GM23338 (cell line): ENCODE measurements at regions not wholly inside any gene's neighbourhood (a gene's known extent, or its start where the extent isn't known, plus 50 kb on each side); places are given as distances from the start of the nearest gene placed in this dataset.

ENCODE experiments used
- CREB1 ChIP-seq: fragments of 250-450 bp; sonication (Bioruptor Pico); IDR thresholded peaks from 2 replicates; pipeline ENCODE4 v1.5.0; 2020; ENCODE audit warnings: low read depth, mild to moderate bottlenecking, moderate library complexity
- EZH2 ChIP-seq: fragments of 200-600 bp; sonication (generic); IDR thresholded peaks from one replicate; pipeline ENCODE4 v1.8.0; 2017; ENCODE audit warnings: antibody characterized with exemption, mild to moderate bottlenecking, low read depth; ENCODE audit not compliant: unreplicated experiment
- EZH2phosphoT487 ChIP-seq: fragments of 200-600 bp; sonication (generic); IDR thresholded peaks from one replicate; pipeline ENCODE4 v1.8.1; 2018; ENCODE audit warnings: antibody characterized with exemption; ENCODE audit not compliant: unreplicated experiment
- JUNB ChIP-seq: IDR thresholded peaks from one replicate; pipeline ENCODE4 v1.6.1; 2016; ENCODE audit warnings: antibody characterized with exemption; ENCODE audit not compliant: unreplicated experiment
- NANOG ChIP-seq: IDR thresholded peaks from 2 replicates; pipeline ENCODE4 v1.6.1; 2016; ENCODE audit warnings: antibody characterized with exemption, borderline replicate concordance
- POLR2AphosphoS5 ChIP-seq: IDR thresholded peaks from 2 replicates; pipeline ENCODE4 v1.6.1; 2016; ENCODE audit warnings: antibody characterized with exemption, low read depth
- STAT1 ChIP-seq: IDR thresholded peaks from one replicate; pipeline ENCODE4 v1.6.1; 2016; ENCODE audit warnings: antibody characterized with exemption; ENCODE audit not compliant: unreplicated experiment
- ZNF331 ChIP-seq: fragments of 250-450 bp; sonication (Bioruptor Pico); IDR thresholded peaks from 2 replicates; pipeline ENCODE4 v1.5.0; 2020; ENCODE audit warnings: low read depth, mild to moderate bottlenecking, moderate library complexity
- ZNF462 ChIP-seq: fragments of 250-450 bp; sonication (Bioruptor Pico); IDR thresholded peaks from 2 replicates; pipeline ENCODE4 v1.5.0; 2020; ENCODE audit warnings: mild to moderate bottlenecking, moderate library complexity
- TF ChIP-seq, protein P1 (sequence below), 2 experiments: fragments of 200-600 bp in 1 of 2; sonication (generic) in 1 of 2; conservative IDR thresholded peaks; 2 replicates each; pipeline versions ENCODE4 v1.5.1 to v1.6.1; 2016 to 2017; ENCODE audit warnings: antibody characterized with exemption in 2 of 2, low read depth in 2 of 2, mild to moderate bottlenecking in 2 of 2, moderate library complexity in 1 of 2
- TF ChIP-seq, protein P2 (sequence below): IDR thresholded peaks from one replicate; pipeline ENCODE4 v1.6.1; 2018; ENCODE audit warnings: antibody characterized with exemption; ENCODE audit not compliant: unreplicated experiment

DNA sequence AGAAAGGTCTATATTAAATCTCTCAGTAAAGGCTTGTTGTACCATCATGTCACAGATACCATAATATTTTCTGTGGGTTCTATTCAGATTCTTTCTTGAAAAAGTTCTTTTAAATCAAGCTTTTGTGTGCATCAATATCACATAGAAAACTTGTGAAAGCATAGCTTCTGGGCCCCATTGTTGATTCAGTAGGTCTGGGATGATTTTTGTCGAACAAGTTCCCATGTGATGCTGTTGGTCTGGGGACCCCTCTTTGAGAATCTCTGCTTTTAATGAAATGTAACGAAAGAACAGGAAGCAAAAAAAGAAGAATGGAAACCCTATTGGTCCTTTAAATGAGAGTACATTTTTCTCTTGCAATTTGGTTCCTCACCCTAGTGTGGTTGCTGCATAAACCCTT is 597.7 kb upstream of the CITED2 start:
- TF ChIP-seq, protein P1, sequence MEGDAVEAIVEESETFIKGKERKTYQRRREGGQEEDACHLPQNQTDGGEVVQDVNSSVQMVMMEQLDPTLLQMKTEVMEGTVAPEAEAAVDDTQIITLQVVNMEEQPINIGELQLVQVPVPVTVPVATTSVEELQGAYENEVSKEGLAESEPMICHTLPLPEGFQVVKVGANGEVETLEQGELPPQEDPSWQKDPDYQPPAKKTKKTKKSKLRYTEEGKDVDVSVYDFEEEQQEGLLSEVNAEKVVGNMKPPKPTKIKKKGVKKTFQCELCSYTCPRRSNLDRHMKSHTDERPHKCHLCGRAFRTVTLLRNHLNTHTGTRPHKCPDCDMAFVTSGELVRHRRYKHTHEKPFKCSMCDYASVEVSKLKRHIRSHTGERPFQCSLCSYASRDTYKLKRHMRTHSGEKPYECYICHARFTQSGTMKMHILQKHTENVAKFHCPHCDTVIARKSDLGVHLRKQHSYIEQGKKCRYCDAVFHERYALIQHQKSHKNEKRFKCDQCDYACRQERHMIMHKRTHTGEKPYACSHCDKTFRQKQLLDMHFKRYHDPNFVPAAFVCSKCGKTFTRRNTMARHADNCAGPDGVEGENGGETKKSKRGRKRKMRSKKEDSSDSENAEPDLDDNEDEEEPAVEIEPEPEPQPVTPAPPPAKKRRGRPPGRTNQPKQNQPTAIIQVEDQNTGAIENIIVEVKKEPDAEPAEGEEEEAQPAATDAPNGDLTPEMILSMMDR (conservative IDR thresholded peaks at IDR 0.05; ENCODE audit: low read depth in 2 of 2) = no peak
- TF ChIP-seq CREB1 (CRISPR knock-in tag) (no peak), EZH2 (no peak), ZNF331 (CRISPR knock-in tag) (no peak), EZH2phosphoT487 (no peak), STAT1 (no peak), ZNF462 (CRISPR knock-in tag) (no peak), JUNB (no peak), POLR2AphosphoS5 (no peak), NANOG (no peak)
- TF ChIP-seq, protein P2, sequence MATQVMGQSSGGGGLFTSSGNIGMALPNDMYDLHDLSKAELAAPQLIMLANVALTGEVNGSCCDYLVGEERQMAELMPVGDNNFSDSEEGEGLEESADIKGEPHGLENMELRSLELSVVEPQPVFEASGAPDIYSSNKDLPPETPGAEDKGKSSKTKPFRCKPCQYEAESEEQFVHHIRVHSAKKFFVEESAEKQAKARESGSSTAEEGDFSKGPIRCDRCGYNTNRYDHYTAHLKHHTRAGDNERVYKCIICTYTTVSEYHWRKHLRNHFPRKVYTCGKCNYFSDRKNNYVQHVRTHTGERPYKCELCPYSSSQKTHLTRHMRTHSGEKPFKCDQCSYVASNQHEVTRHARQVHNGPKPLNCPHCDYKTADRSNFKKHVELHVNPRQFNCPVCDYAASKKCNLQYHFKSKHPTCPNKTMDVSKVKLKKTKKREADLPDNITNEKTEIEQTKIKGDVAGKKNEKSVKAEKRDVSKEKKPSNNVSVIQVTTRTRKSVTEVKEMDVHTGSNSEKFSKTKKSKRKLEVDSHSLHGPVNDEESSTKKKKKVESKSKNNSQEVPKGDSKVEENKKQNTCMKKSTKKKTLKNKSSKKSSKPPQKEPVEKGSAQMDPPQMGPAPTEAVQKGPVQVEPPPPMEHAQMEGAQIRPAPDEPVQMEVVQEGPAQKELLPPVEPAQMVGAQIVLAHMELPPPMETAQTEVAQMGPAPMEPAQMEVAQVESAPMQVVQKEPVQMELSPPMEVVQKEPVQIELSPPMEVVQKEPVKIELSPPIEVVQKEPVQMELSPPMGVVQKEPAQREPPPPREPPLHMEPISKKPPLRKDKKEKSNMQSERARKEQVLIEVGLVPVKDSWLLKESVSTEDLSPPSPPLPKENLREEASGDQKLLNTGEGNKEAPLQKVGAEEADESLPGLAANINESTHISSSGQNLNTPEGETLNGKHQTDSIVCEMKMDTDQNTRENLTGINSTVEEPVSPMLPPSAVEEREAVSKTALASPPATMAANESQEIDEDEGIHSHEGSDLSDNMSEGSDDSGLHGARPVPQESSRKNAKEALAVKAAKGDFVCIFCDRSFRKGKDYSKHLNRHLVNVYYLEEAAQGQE = no peak
